ENCODE measurements at regions not wholly inside any gene's neighbourhood (a gene's known extent, or its start where the extent isn't known, plus 50 kb on each side); places are given as distances from the start of the nearest gene placed in this dataset.

- TF ChIP-seq CTCF (conservative IDR thresholded peaks at IDR 0.05 in 1 of 2, IDR thresholded peaks at IDR 0.05 in 1 of 2; ENCODE audit: low read depth in 1 of 2, low read length in 2 of 2): no peak
- no peak for TF ChIP-seq EZH2 (IDR thresholded peaks at IDR 0.05; ENCODE audit: low read length, missing control alignments)
- Histone ChIP-seq H3K27me3 (ENCODE audit: control insufficient read depth, insufficient read depth, low read length) (no peaks in the 10 kb centered on the region), H3K4me3 (replicated peaks in 1 of 4; ENCODE audit: control extremely low read depth in 1 of 4, insufficient read depth in 1 of 4, low read depth in 3 of 4, low read length in 4 of 4) (no peak overlapping the region), H3K4me2 (ENCODE audit: extremely low read depth, insufficient read depth, low read length) (no peak overlapping the region), H3K9me3 (ENCODE audit: control insufficient read depth, insufficient read depth, low read depth, low read length) (no peaks in the 10 kb centered on the region), H4K20me1 (ENCODE audit: control insufficient read depth, extremely low read depth, insufficient read depth, low read length) (no peaks in the 10 kb centered on the region), H3K9ac (ENCODE audit: insufficient read depth, low read length) (no peak overlapping the region), H3K36me3 (ENCODE audit: control insufficient read depth, insufficient read depth, low read length) (no peaks in the 10 kb centered on the region), H3K27ac (ENCODE audit: insufficient read depth, low read length) (no peak overlapping the region), H2AFZ (ENCODE audit: low read length) (no peak overlapping the region), H3K4me1 (ENCODE audit: control insufficient read depth, extremely low read depth, insufficient read depth, low read length) (no peaks in the 10 kb centered on the region), H3K79me2 (ENCODE audit: control insufficient read depth, insufficient read depth, low read length) (no peaks in the 10 kb centered on the region)
- no peak for DNase-seq (ENCODE audit: low read depth in 2 of 2)
Observed at GRCh38 chr11:62017878-62018655, 50.6 kb upstream of the FTH1 start.

Data from fibroblast of lung (primary cell).